ENCODE measurements at regions not wholly inside any gene's neighbourhood (a gene's known extent, or its start where the extent isn't known, plus 50 kb on each side); places are given as distances from the start of the nearest gene placed in this dataset.

GRCh38 chr4:147398556-147398955 is 82.3 kb upstream of the EDNRA start:
- TF ChIP-seq, protein P1, sequence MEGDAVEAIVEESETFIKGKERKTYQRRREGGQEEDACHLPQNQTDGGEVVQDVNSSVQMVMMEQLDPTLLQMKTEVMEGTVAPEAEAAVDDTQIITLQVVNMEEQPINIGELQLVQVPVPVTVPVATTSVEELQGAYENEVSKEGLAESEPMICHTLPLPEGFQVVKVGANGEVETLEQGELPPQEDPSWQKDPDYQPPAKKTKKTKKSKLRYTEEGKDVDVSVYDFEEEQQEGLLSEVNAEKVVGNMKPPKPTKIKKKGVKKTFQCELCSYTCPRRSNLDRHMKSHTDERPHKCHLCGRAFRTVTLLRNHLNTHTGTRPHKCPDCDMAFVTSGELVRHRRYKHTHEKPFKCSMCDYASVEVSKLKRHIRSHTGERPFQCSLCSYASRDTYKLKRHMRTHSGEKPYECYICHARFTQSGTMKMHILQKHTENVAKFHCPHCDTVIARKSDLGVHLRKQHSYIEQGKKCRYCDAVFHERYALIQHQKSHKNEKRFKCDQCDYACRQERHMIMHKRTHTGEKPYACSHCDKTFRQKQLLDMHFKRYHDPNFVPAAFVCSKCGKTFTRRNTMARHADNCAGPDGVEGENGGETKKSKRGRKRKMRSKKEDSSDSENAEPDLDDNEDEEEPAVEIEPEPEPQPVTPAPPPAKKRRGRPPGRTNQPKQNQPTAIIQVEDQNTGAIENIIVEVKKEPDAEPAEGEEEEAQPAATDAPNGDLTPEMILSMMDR (IDR thresholded peaks at IDR 0.05; ENCODE audit: insufficient read depth, low read length, poor library complexity, severe bottlenecking) = no peak
- no peak for TF ChIP-seq EZH2phosphoT487 (conservative IDR thresholded peaks at IDR 0.05; ENCODE audit: low read length)

Data from SU-DHL-6 (cell line).